HepG2 (cell line): ENCODE measurements at regions not wholly inside any gene's neighbourhood (a gene's known extent, or its start where the extent isn't known, plus 50 kb on each side); places are given as distances from the start of the nearest gene placed in this dataset.

Experiments
- ATAC-seq: fragments of 200-7000 bp; cut with Tn5 transposase; 3 replicates; pipeline ENCODE4 v1.9.1; 2020; ENCODE audit warnings: mild to moderate bottlenecking, moderate library complexity
- BruUV-seq: library from RNA; stranded (reverse); fragments of 400-500 nt; replicated peaks from 2 replicates; lab custom pipeline; 2021; lab: Mats Ljungman, UMichigan
- CTCF ChIA-PET: fragments of 300-600 bp; formaldehyde crosslinking; extraction: SDS; loops from one replicate; lab custom pipeline; 2021; ENCODE audit warnings: low total read pairs, inconsistent platforms, low intra/inter-chr PET ratio; lab: Yijun Ruan, JAX
- POLR2A ChIA-PET: fragments of 350-600 bp; sonication (Branson Sonifier 250); formaldehyde crosslinking; loops from one replicate; lab custom pipeline; 2020; ENCODE audit warnings: antibody characterized with exemption, inconsistent platforms; lab: Yijun Ruan, JAX
- DNase-seq: peaks from one replicate; pipeline ENCODE4 v3.0.0-alpha.2; 2015; ENCODE audit warnings: low spot score
- FAIRE-seq: peaks from 3 replicates; lab custom pipeline; 2011; peaks lifted over from hg19 to GRCh38; lab: Jason Lieb, UNC
- H2AFZ ChIP-seq: one replicate; pipeline ENCODE4 v1.6.1; 2011; ENCODE audit warnings: low read length, inconsistent platforms
- H3K27ac ChIP-seq: fragments of 300-600 bp; 3 replicates; pipeline ENCODE4 v1.8.0; 2011; ENCODE audit warnings: mixed run types, mild to moderate bottlenecking, mixed read lengths, low read length, inconsistent platforms; ENCODE audit not compliant: insufficient read depth; ENCODE audit errors: extremely low read length
- H3K27me3 ChIP-seq, 2 experiments: fragments of 200-600 bp in 1 of 2; 2 replicates in 1 of 2; 3 replicates in 1 of 2; pipeline versions ENCODE4 v1.6.0 to v1.8.0; 2011; ENCODE audit warnings: low read length in 2 of 2, mild to moderate bottlenecking in 2 of 2, moderate library complexity in 2 of 2, inconsistent platforms in 1 of 2; ENCODE audit not compliant: insufficient read depth in 2 of 2, control insufficient read depth in 1 of 2
- H3K36me3 ChIP-seq, 2 experiments: fragments of 200-600 bp in 1 of 2; replicated peaks in 1 of 2; 2 replicates in 1 of 2; 3 replicates in 1 of 2; pipeline versions ENCODE4 v1.5.1 to v1.8.0; 2011; ENCODE audit warnings: low read length in 2 of 2, inconsistent platforms in 1 of 2; ENCODE audit not compliant: insufficient read depth in 2 of 2, control insufficient read depth in 1 of 2
- H3K4me1 ChIP-seq: 2 replicates; pipeline ENCODE4 v1.5.1; 2012; ENCODE audit warnings: low read length, inconsistent platforms; ENCODE audit not compliant: insufficient read depth
- H3K4me2 ChIP-seq: 2 replicates; pipeline ENCODE4 v1.6.0; 2011; ENCODE audit warnings: low read depth, low read length, inconsistent platforms
- H3K4me3 ChIP-seq, 3 experiments: fragments of 200-600 bp in 1 of 3; sonication (generic), shearing (Covaris generic) in 1 of 3; replicated peaks in 1 of 3; 2 replicates each; pipeline ENCODE4 v1.5.1; 2011 to 2016; ENCODE audit warnings: low read length in 3 of 3, inconsistent platforms in 2 of 3, low read depth in 2 of 3, mild to moderate bottlenecking in 2 of 3, control low read depth in 1 of 3, mixed read lengths in 1 of 3; ENCODE audit not compliant: insufficient read depth in 1 of 3
- H3K79me2 ChIP-seq: one replicate; pipeline ENCODE4 v1.6.1; 2011; ENCODE audit warnings: low read length, inconsistent platforms; ENCODE audit not compliant: insufficient read depth
- H3K9ac ChIP-seq: 2 replicates; pipeline ENCODE4 v1.6.0; 2011; ENCODE audit warnings: mild to moderate bottlenecking, low read depth, low read length, inconsistent platforms; ENCODE audit not compliant: insufficient read depth
- H3K9me3 ChIP-seq: 2 replicates; pipeline ENCODE4 v1.5.1; 2012; ENCODE audit warnings: mild to moderate bottlenecking, low read length
- H4K20me1 ChIP-seq: 2 replicates; pipeline ENCODE4 v1.6.0; 2011; ENCODE audit warnings: inconsistent platforms, mild to moderate bottlenecking, low read length, moderate library complexity; ENCODE audit not compliant: insufficient read depth
- CEBPB ChIP-seq: IDR thresholded peaks from 2 replicates; pipeline ENCODE4 v1.6.1; 2011; ENCODE audit warnings: low read depth, low read length, improper control_type of control experiment, borderline replicate concordance
- CEBPZ ChIP-seq: IDR thresholded peaks from 2 replicates; pipeline ENCODE4 v1.6.1; 2012; ENCODE audit warnings: low read length, improper control_type of control experiment
- DDIT3 ChIP-seq: sonication (generic); formaldehyde crosslinking; IDR thresholded peaks from 2 replicates; pipeline ENCODE4 v1.4.0; 2020; ENCODE audit warnings: mild to moderate bottlenecking, missing genetic modification reagents
- FOXP4 ChIP-seq: sonication (generic); formaldehyde crosslinking; IDR thresholded peaks from 2 replicates; pipeline ENCODE4 v1.4.0; 2020; ENCODE audit warnings: missing genetic modification reagents
- HIVEP1 ChIP-seq: sonication (generic); formaldehyde crosslinking; IDR thresholded peaks from 2 replicates; pipeline ENCODE4 v1.4.0; 2020; ENCODE audit warnings: mild to moderate bottlenecking, missing genetic modification reagents
- HNF4G ChIP-seq, 2 experiments: sonication (generic) in 1 of 2; formaldehyde crosslinking in 1 of 2; IDR thresholded peaks; 2 replicates each; pipeline versions ENCODE4 v1.4.0 to v1.6.1; 2011 to 2020; ENCODE audit warnings: borderline replicate concordance in 2 of 2, low read depth in 2 of 2, mild to moderate bottlenecking in 2 of 2, low read length in 1 of 2, missing genetic modification reagents in 1 of 2, moderate library complexity in 1 of 2
- NR3C1 ChIP-seq: sonication (generic); formaldehyde crosslinking; IDR thresholded peaks from 2 replicates; pipeline ENCODE4 v1.4.0; 2020; ENCODE audit warnings: missing genetic modification reagents
- PRDM4 ChIP-seq: sonication (generic); formaldehyde crosslinking; IDR thresholded peaks from 2 replicates; pipeline ENCODE4 v1.9.0; 2021; ENCODE audit warnings: missing genetic modification reagents, borderline replicate concordance
- SRF ChIP-seq: IDR thresholded peaks from 2 replicates; pipeline ENCODE4 v1.6.1; 2011; ENCODE audit warnings: mild to moderate bottlenecking, low read depth, low read length, moderate library complexity
- ZBTB4 ChIP-seq: sonication (generic); formaldehyde crosslinking; IDR thresholded peaks from 2 replicates; pipeline ENCODE4 v1.4.0; 2020; ENCODE audit warnings: missing genetic modification reagents, mild to moderate bottlenecking, borderline replicate concordance
- ZNF24 ChIP-seq: fragments of 450-650 bp; IDR thresholded peaks from 2 replicates; pipeline ENCODE4 v1.6.1; 2017; ENCODE audit warnings: antibody characterized with exemption, mild to moderate bottlenecking
- ZNF337 ChIP-seq: sonication (generic); formaldehyde crosslinking; IDR thresholded peaks from 2 replicates; pipeline ENCODE4 v1.5.1; 2020; ENCODE audit warnings: missing genetic modification reagents, low read depth, mild to moderate bottlenecking, borderline replicate concordance
- WGBS: methylation state at CpG from one replicate; pipeline ENCODE4 v1.1.6; 2017; ENCODE audit warnings: low lambda C conversion rate; 5-methylcytosine and 5-hydroxymethylcytosine counted together
- in situ Hi-C: cut with HindIII; loops from 2 replicates; pipeline ENCODE4 v1.10.0; 2017; ENCODE audit warnings: low pct_unique_long_range_greater_than_20kb; ENCODE audit not compliant: extremely low pct_ligation_motif_present
- intact Hi-C: fragments of 100-400 bp; cut with micrococcal nuclease; formaldehyde crosslinking; loops from one replicate; pipeline ENCODE4 v1.10.0; 2022; ENCODE audit not compliant: unreplicated experiment

- FAIRE-seq (peak; percentile 69), ATAC-seq (peak; percentile 67), DNase-seq (peak; percentile 33)
- H3K27me3 ChIP-seq, result no peaks in the 10 kb centered on the region
- H3K4me1 ChIP-seq, result peaks cover 11% of the 10 kb centered on the region
- no peaks in the 10 kb centered on the region for H3K79me2 ChIP-seq
- CTCF ChIA-PET, result no interaction called here
- H2AFZ ChIP-seq, result no peak overlapping the region
- no peaks in the 10 kb centered on the region for H3K36me3 ChIP-seq
- H3K9ac ChIP-seq, result no peak overlapping the region
- no peaks in the 10 kb centered on the region for H3K9me3 ChIP-seq
- in situ Hi-C loops (no loop called here), intact Hi-C loops (no loop called here)
- no peak overlapping the region for H3K4me2 ChIP-seq
- BruUV-seq, result no TSS peak
- H3K27ac ChIP-seq, result no peak overlapping the region
- 3% methylated on average over 4 of the region's 4 CpGs for WGBS
- H4K20me1 ChIP-seq, result no peaks in the 10 kb centered on the region
- H3K4me3 ChIP-seq, result no peak overlapping the region
- POLR2A ChIA-PET, result no interaction called here
- TF ChIP-seq HIVEP1 (CRISPR knock-in tag) (no peak), ZNF337 (CRISPR knock-in tag) (no peak), CEBPZ (no peak), ZBTB4 (CRISPR knock-in tag) (no peak), FOXP4 (CRISPR knock-in tag) (no peak), ZNF24 (0 out of 2 replicates have a peak, but pooled peaks have one; percentile 60), SRF (peak; percentile 51; the same call in 1 of the 2 replicates), DDIT3 (CRISPR knock-in tag) (no peak), NR3C1 (no peak), HNF4G (IDR thresholded peaks at IDR 0.05; ENCODE audit: borderline replicate concordance, low read depth, low read length) (peak; percentile 53; the same call in 1 of the 2 replicates), HNF4G (CRISPR knock-in tag; IDR thresholded peaks at IDR 0.05; ENCODE audit: borderline replicate concordance, low read depth) (no peak), PRDM4 (CRISPR knock-in tag) (no peak), CEBPB (peak; percentile 78; the same call in 1 of the 2 replicates)
Measured at GRCh38 chr20:40582531-40582930, 106.5 kb downstream of the MAFB start.
